SK-N-SH (cell line): ENCODE measurements at regions not wholly inside any gene's neighbourhood (a gene's known extent, or its start where the extent isn't known, plus 50 kb on each side); places are given as distances from the start of the nearest gene placed in this dataset.
"Not testable (repeated sequence)": the region's sequence is repeated elsewhere in the genome, so short reads cannot be mapped to it uniquely, and the experiment has no call there.

ENCODE experiments used
- CTCF ChIA-PET: fragments of 300-600, 350-600 bp; formaldehyde crosslinking; extraction: SDS; loops from one replicate; lab custom pipeline; 2021; lab: Yijun Ruan, JAX
- POLR2A ChIA-PET: fragments of 350-600 bp; sonication (Branson Sonifier 250); formaldehyde crosslinking; extraction: SDS; loops from one replicate; lab custom pipeline; 2020; ENCODE audit warnings: antibody characterized with exemption, inconsistent platforms; lab: Yijun Ruan, JAX
- DNase-seq: peaks from one replicate; pipeline ENCODE4 v3.0.0; 2012
- H2AFZ ChIP-seq: fragments of 200-600 bp; sonication (generic); 2 replicates; pipeline ENCODE4 v1.8.1; 2016; ENCODE audit warnings: antibody characterized with exemption, mild to moderate bottlenecking, low read depth
- H3F3A ChIP-seq: fragments of 200-600 bp; sonication (generic); replicated peaks from 2 replicates; pipeline ENCODE3; 2016; ENCODE audit warnings: antibody characterized with exemption, mild to moderate bottlenecking; ENCODE audit not compliant: insufficient read depth
- H3K27ac ChIP-seq, 2 experiments: fragments of 200-500 bp in 1 of 2; fragments of 200-600 bp in 1 of 2; sonication (Bioruptor generic) in 1 of 2; sonication (generic), shearing (Covaris generic) in 1 of 2; 2 replicates each; pipeline versions ENCODE4 v1.5.1 to v1.6.1; 2014 to 2016; ENCODE audit warnings: low read depth in 2 of 2, inconsistent platforms in 1 of 2, low read length in 1 of 2, mild to moderate bottlenecking in 1 of 2, mixed read lengths in 1 of 2
- H3K27me3 ChIP-seq: fragments of 200-600 bp; sonication (generic), shearing (Covaris generic); 2 replicates; pipeline ENCODE4 v1.6.1; 2016; ENCODE audit warnings: mixed run types; ENCODE audit not compliant: insufficient read depth
- H3K36me3 ChIP-seq, 2 experiments: fragments of 200-500 bp in 1 of 2; fragments of 200-600 bp in 1 of 2; sonication (Bioruptor generic) in 1 of 2; sonication (generic) in 1 of 2; replicated peaks in 1 of 2; 2 replicates each; pipeline versions ENCODE3 to v1.5.1; 2014 to 2016; ENCODE audit warnings: low read length in 1 of 2, mild to moderate bottlenecking in 1 of 2; ENCODE audit not compliant: insufficient read depth in 2 of 2, control insufficient read depth in 1 of 2
- H3K4me1 ChIP-seq, 2 experiments: fragments of 200-500 bp in 1 of 2; fragments of 200-600 bp in 1 of 2; sonication (Bioruptor generic) in 1 of 2; sonication (generic), shearing (Covaris generic) in 1 of 2; 2 replicates each; pipeline versions ENCODE4 v1.5.1 to v1.6.1; 2014 to 2016; ENCODE audit warnings: low read depth in 1 of 2, low read length in 1 of 2, mixed run types in 1 of 2; ENCODE audit not compliant: insufficient read depth in 2 of 2, control insufficient read depth in 1 of 2
- H3K4me2 ChIP-seq: fragments of 200-600 bp; sonication (generic), shearing (Covaris generic); 2 replicates; pipeline ENCODE4 v1.6.1; 2017; ENCODE audit warnings: mixed run types
- H3K4me3 ChIP-seq, 2 experiments: fragments of 200-500 bp in 1 of 2; fragments of 200-600 bp in 1 of 2; sonication (Bioruptor generic) in 1 of 2; sonication (generic), shearing (Covaris generic) in 1 of 2; 2 replicates each; pipeline versions ENCODE4 v1.5.1 to v1.8.1; 2014 to 2016; ENCODE audit warnings: low read depth in 2 of 2, inconsistent platforms in 1 of 2, low read length in 1 of 2, mild to moderate bottlenecking in 1 of 2, mixed read lengths in 1 of 2, moderate library complexity in 1 of 2
- H3K79me2 ChIP-seq: fragments of 200-600 bp; sonication (generic); 2 replicates; pipeline ENCODE4 v1.8.1; 2017; ENCODE audit warnings: mild to moderate bottlenecking; ENCODE audit not compliant: insufficient read depth
- H3K9ac ChIP-seq: fragments of 200-600 bp; sonication (generic); 2 replicates; pipeline ENCODE4 v1.6.1; 2017; ENCODE audit warnings: mixed run types
- H3K9me2 ChIP-seq: fragments of 200-600 bp; sonication (generic); 2 replicates; pipeline ENCODE4 v1.6.1; 2017; ENCODE audit warnings: mixed run types
- H3K9me3 ChIP-seq: fragments of 200-600 bp; sonication (generic); 2 replicates; pipeline ENCODE4 v1.6.1; 2017; ENCODE audit warnings: mixed run types, mild to moderate bottlenecking, moderate library complexity
- H4K20me1 ChIP-seq: fragments of 200-600 bp; sonication (generic); 2 replicates; pipeline ENCODE4 v1.6.1; 2017; ENCODE audit warnings: mild to moderate bottlenecking, mixed run types; ENCODE audit not compliant: insufficient read depth
- CHD2 ChIP-seq: fragments of 150-350 bp; IDR thresholded peaks from 2 replicates; pipeline ENCODE4 v1.6.1; 2018; ENCODE audit warnings: low read length; ENCODE audit not compliant: partially characterized antibody
- ELF1 ChIP-seq: IDR thresholded peaks from 2 replicates; pipeline ENCODE4 v1.4.0; 2012
- EP300 ChIP-seq, 2 experiments: IDR thresholded peaks; 2 replicates each; pipeline versions ENCODE4 v1.4.0 to v1.6.1; 2012; ENCODE audit warnings: borderline replicate concordance in 1 of 2, low read depth in 1 of 2, low read length in 1 of 2
- FOXJ3 ChIP-seq: sonication (generic); formaldehyde crosslinking; IDR thresholded peaks from 2 replicates; pipeline ENCODE4 v1.5.1; 2020; ENCODE audit warnings: mild to moderate bottlenecking, missing genetic modification reagents
- FOXM1 ChIP-seq: IDR thresholded peaks from 2 replicates; pipeline ENCODE4 v1.4.0; 2012; ENCODE audit warnings: low read depth, mild to moderate bottlenecking
- JUND ChIP-seq: IDR thresholded peaks from 2 replicates; pipeline ENCODE4 v1.4.0; 2012
- MAX ChIP-seq: IDR thresholded peaks from 2 replicates; pipeline ENCODE4 v1.4.0; 2012; ENCODE audit warnings: low read depth
- MXI1 ChIP-seq: IDR thresholded peaks from 2 replicates; pipeline ENCODE4 v1.6.1; 2012; ENCODE audit warnings: mild to moderate bottlenecking, low read depth, low read length, improper control_type of control experiment
- NFIC ChIP-seq: IDR thresholded peaks from 2 replicates; pipeline ENCODE4 v1.4.0; 2012; ENCODE audit warnings: borderline replicate concordance
- NRF1 ChIP-seq: IDR thresholded peaks from 2 replicates; pipeline ENCODE4 v1.6.1; 2012; ENCODE audit warnings: low read depth, mild to moderate bottlenecking, low read length
- RXRA ChIP-seq: IDR thresholded peaks from 2 replicates; pipeline ENCODE4 v1.4.0; 2012; ENCODE audit warnings: low read depth, mild to moderate bottlenecking, borderline replicate concordance
- SIN3A ChIP-seq: IDR thresholded peaks from 2 replicates; pipeline ENCODE4 v1.6.1; 2012; ENCODE audit warnings: low read depth, mild to moderate bottlenecking, low read length, moderate library complexity, borderline replicate concordance
- TAF1 ChIP-seq: IDR thresholded peaks from 2 replicates; pipeline ENCODE4 v1.6.1; 2012; ENCODE audit warnings: low read depth, mild to moderate bottlenecking, low read length, moderate library complexity, borderline replicate concordance
- USF1 ChIP-seq: IDR thresholded peaks from 2 replicates; pipeline ENCODE4 v1.4.0; 2012; ENCODE audit warnings: low read depth, borderline replicate concordance
- USF2 ChIP-seq: fragments of 150-350 bp; IDR thresholded peaks from 2 replicates; pipeline ENCODE4 v1.6.1; 2017; ENCODE audit warnings: antibody characterized with exemption, low read length, low read depth, borderline replicate concordance
- WGBS: methylation state at CpG from one replicate; pipeline ENCODE4 v1.1.6; 2017; ENCODE audit warnings: low lambda C conversion rate; 5-methylcytosine and 5-hydroxymethylcytosine counted together

- no peak for DNase-seq
- no peak overlapping the region for H3K9ac ChIP-seq
- no peak overlapping the region for H3K4me3 ChIP-seq
- no peaks in the 10 kb centered on the region for H3F3A ChIP-seq
- ChIA-PET POLR2A (no interaction called here), CTCF (no interaction called here)
- H2AFZ ChIP-seq: no peak overlapping the region
- no peaks in the 10 kb centered on the region for H3K36me3 ChIP-seq
- no peaks in the 10 kb centered on the region for H3K9me2 ChIP-seq
- H3K4me2 ChIP-seq: no peak overlapping the region
- no peaks in the 10 kb centered on the region for H4K20me1 ChIP-seq
- no peaks in the 10 kb centered on the region for H3K9me3 ChIP-seq
- H3K27ac ChIP-seq: no peak overlapping the region
- H3K27me3 ChIP-seq: no peaks in the 10 kb centered on the region
- no peaks in the 10 kb centered on the region for H3K4me1 ChIP-seq
- no peaks in the 10 kb centered on the region; the same call in 1 of the 2 replicates for H3K79me2 ChIP-seq
- TF ChIP-seq NRF1 (no peak), MAX (no peak), MXI1 (no peak), EP300 (IDR thresholded peaks at IDR 0.05; ENCODE audit: borderline replicate concordance in 1 of 2, low read depth in 1 of 2, low read length in 1 of 2) (no peak), USF1 (no peak), RXRA (no peak), TAF1 (no peak), FOXJ3 (CRISPR knock-in tag) (no peak), CHD2 (no peak), FOXM1 (no peak), USF2 (no peak), JUND (no peak), SIN3A (no peak), NFIC (no peak), ELF1 (no peak)
These were observed 707.7 kb upstream of the NOVA1 start for GRCh38 chr14:27305441-27305945.

- not testable (repeated sequence) for H4K20me1 ChIP-seq
- CTCF ChIA-PET: interaction anchor here (1.3 kb wide), 1 partner anchor 16 kb away, joined by 4 read pairs; no protein-coding TSS in a partner anchor
- WGBS: 57% methylated on average over 7 of the region's 7 CpGs
These were observed 714.9 kb upstream of the NOVA1 start for GRCh38 chr14:27312730-27313129.

More at GRCh38 chr14:27312730-27313129, 714.9 kb upstream of the NOVA1 start:
- H3K4me1 ChIP-seq, H3K4me3 ChIP-seq, H3K79me2 ChIP-seq, H3K4me2 ChIP-seq, H3K9me3 ChIP-seq, H3K9me2 ChIP-seq, H3K36me3 ChIP-seq, H3F3A ChIP-seq, DNase-seq, H2AFZ ChIP-seq, POLR2A ChIA-PET, H3K27me3 ChIP-seq, H3K9ac ChIP-seq, H3K27ac ChIP-seq: not testable (repeated sequence)
